PC-9 (cell line): ENCODE measurements at regions not wholly inside any gene's neighbourhood (a gene's known extent, or its start where the extent isn't known, plus 50 kb on each side); places are given as distances from the start of the nearest gene placed in this dataset.

Experiments used
- BruUV-seq: library from RNA; stranded (reverse); fragments of 400-500 nt; replicated peaks from 2 replicates; lab custom pipeline; 2021; lab: Mats Ljungman, UMichigan
- CTCF ChIA-PET: fragments of 300-600 bp; sonication (Branson Sonifier 250); formaldehyde crosslinking; loops from one replicate; lab custom pipeline; 2022; ENCODE audit warnings: antibody characterized with exemption; lab: Charles Lee
- POLR2A ChIA-PET: fragments of 300-600 bp; sonication (Branson Sonifier 250); formaldehyde crosslinking; loops from one replicate; lab custom pipeline; 2022; ENCODE audit warnings: antibody characterized with exemption; ENCODE audit not compliant: unreplicated experiment; lab: Charles Lee
- DNase-seq, 2 experiments: peaks; one replicate each; pipeline versions ENCODE4 v3.0.0 to v3.0.0-alpha.2; 2015 to 2022; ENCODE audit warnings: mixed read lengths in 1 of 2
- H2AFZ ChIP-seq: fragments of 200-600 bp; sonication (generic); 2 replicates; pipeline ENCODE4 v1.8.1; 2017; ENCODE audit warnings: antibody characterized with exemption
- H3F3A ChIP-seq: fragments of 200-600 bp; sonication (generic); 2 replicates; pipeline ENCODE4 v1.8.1; 2017; ENCODE audit warnings: antibody characterized with exemption, mild to moderate bottlenecking, low read depth; ENCODE audit not compliant: insufficient read depth
- H3K27ac ChIP-seq: fragments of 200-600 bp; sonication (generic); 2 replicates; pipeline ENCODE4 v1.6.1; 2016; ENCODE audit warnings: mixed run types
- H3K27me3 ChIP-seq: fragments of 200-600 bp; sonication (generic); 2 replicates; pipeline ENCODE4 v1.6.1; 2016; ENCODE audit warnings: low read depth, mixed run types; ENCODE audit not compliant: insufficient read depth
- H3K36me3 ChIP-seq: fragments of 200-600 bp; sonication (generic); 2 replicates; pipeline ENCODE4 v1.6.1; 2016; ENCODE audit warnings: low read depth, mixed run types
- H3K4me1 ChIP-seq: fragments of 200-600 bp; sonication (generic); replicated peaks from 2 replicates; pipeline ENCODE4 v1.6.1; 2016; ENCODE audit warnings: mixed run types; ENCODE audit not compliant: insufficient read depth
- H3K4me2 ChIP-seq: fragments of 200-600 bp; sonication (generic); 2 replicates; pipeline ENCODE4 v1.6.1; 2017; ENCODE audit warnings: mixed run types
- H3K4me3 ChIP-seq: fragments of 200-600 bp; sonication (generic); 2 replicates; pipeline ENCODE4 v1.6.1; 2016; ENCODE audit warnings: mixed run types
- H3K79me2 ChIP-seq: fragments of 200-600 bp; sonication (generic); 2 replicates; pipeline ENCODE4 v1.6.1; 2017; ENCODE audit warnings: low read depth, mixed run types
- H3K9me2 ChIP-seq: fragments of 200-600 bp; sonication (generic); 2 replicates; pipeline ENCODE4 v1.8.1; 2017; ENCODE audit warnings: mild to moderate bottlenecking; ENCODE audit not compliant: insufficient read depth
- H3K9me3 ChIP-seq: fragments of 200-600 bp; sonication (generic); 2 replicates; pipeline ENCODE4 v1.8.1; 2016; ENCODE audit warnings: low read depth; ENCODE audit not compliant: insufficient read depth
- H4K20me1 ChIP-seq: fragments of 200-600 bp; sonication (generic); 2 replicates; pipeline ENCODE4 v1.8.1; 2017; ENCODE audit not compliant: insufficient read depth
- EZH2 ChIP-seq: fragments of 200-600 bp; sonication (generic); IDR thresholded peaks from 2 replicates; pipeline ENCODE4 v1.8.0; 2017; ENCODE audit warnings: antibody characterized with exemption, low read depth
- intact Hi-C: fragments of 100-400 bp; cut with micrococcal nuclease; formaldehyde crosslinking; loops from one replicate; pipeline ENCODE4 v1.10.0; 2022; ENCODE audit not compliant: unreplicated experiment
- TF ChIP-seq, protein P1 (sequence below): fragments of 200-600 bp; sonication (generic); conservative IDR thresholded peaks from 2 replicates; pipeline ENCODE4 v1.6.1; 2017; ENCODE audit warnings: mixed run types, antibody characterized with exemption, mild to moderate bottlenecking, moderate library complexity

DNA sequence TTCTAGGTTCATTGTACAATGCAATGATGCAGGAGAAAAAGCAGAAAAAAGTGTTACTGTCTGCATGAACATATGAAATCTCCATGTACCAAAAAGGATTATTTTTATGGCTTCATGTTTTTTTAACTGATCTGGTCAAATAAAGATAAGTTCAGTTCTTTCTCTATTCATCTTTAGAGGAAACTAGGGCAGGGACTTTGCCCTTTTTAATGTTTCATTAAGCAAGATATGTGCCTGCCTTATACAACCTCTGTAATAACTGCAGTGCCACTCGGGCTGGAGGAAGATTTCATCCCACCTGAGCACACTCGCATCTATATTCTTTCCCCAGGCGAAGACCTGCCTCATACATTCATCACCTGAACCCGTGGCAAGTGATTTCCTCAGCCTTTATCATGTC is 157.9 kb upstream of the DDX18 start:
- no peaks in the 10 kb centered on the region for H3K9me2 ChIP-seq
- H4K20me1 ChIP-seq, result no peaks in the 10 kb centered on the region
- no TSS peak for BruUV-seq
- no peak overlapping the region for H3K4me2 ChIP-seq
- H3K9me3 ChIP-seq, result no peaks in the 10 kb centered on the region
- no peaks in the 10 kb centered on the region for H3K79me2 ChIP-seq
- peaks cover 33% of the 10 kb centered on the region for H3K27me3 ChIP-seq
- no peaks in the 10 kb centered on the region for H3K4me1 ChIP-seq
- H3K36me3 ChIP-seq, result no peaks in the 10 kb centered on the region
- CTCF ChIA-PET, result no interaction called here
- H3F3A ChIP-seq, result no peaks in the 10 kb centered on the region
- H3K4me3 ChIP-seq, result no peak overlapping the region
- no peak for DNase-seq
- no peak overlapping the region for H2AFZ ChIP-seq
- POLR2A ChIA-PET, result no interaction called here
- TF ChIP-seq EZH2, result no peak
- TF ChIP-seq, protein P1, sequence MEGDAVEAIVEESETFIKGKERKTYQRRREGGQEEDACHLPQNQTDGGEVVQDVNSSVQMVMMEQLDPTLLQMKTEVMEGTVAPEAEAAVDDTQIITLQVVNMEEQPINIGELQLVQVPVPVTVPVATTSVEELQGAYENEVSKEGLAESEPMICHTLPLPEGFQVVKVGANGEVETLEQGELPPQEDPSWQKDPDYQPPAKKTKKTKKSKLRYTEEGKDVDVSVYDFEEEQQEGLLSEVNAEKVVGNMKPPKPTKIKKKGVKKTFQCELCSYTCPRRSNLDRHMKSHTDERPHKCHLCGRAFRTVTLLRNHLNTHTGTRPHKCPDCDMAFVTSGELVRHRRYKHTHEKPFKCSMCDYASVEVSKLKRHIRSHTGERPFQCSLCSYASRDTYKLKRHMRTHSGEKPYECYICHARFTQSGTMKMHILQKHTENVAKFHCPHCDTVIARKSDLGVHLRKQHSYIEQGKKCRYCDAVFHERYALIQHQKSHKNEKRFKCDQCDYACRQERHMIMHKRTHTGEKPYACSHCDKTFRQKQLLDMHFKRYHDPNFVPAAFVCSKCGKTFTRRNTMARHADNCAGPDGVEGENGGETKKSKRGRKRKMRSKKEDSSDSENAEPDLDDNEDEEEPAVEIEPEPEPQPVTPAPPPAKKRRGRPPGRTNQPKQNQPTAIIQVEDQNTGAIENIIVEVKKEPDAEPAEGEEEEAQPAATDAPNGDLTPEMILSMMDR, result no peak
- H3K27ac ChIP-seq, result no peak overlapping the region
- intact Hi-C loops, result no loop called here

DNA sequence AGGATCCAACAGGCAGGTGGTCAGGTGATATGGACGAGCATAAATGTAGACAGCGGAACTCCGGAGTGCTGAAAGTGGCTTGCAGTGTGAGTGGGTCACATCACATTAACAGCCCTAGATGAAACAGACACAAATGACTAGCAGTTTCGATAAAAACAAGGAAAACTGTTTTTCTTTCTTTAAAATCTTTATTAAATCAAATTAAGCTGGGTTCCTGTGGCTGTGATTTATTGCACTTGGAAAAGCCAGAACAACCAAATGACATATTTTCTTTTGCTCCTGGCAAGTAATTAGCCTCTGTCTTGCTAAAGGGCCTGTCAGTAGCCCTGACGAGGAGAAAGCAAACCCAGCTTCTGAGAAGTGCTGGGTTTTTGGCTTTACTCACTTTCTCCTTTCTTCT is 152.9 kb upstream of the DDX18 start:
- BruUV-seq, result no TSS peak
- no peak for DNase-seq
- H4K20me1 ChIP-seq, result no peaks in the 10 kb centered on the region
- H3K4me1 ChIP-seq, result no peaks in the 10 kb centered on the region
- H3K4me3 ChIP-seq, result no peak overlapping the region
- H3K27me3 ChIP-seq, result peaks cover 62% of the 10 kb centered on the region
- no peaks in the 10 kb centered on the region for H3K36me3 ChIP-seq
- ChIA-PET POLR2A (no interaction called here), CTCF (no interaction called here)
- H3K9me2 ChIP-seq, result no peaks in the 10 kb centered on the region
- TF ChIP-seq, protein P1, result no peak
- TF ChIP-seq EZH2, result no peak
- H3K79me2 ChIP-seq, result no peaks in the 10 kb centered on the region
- no peak overlapping the region for H2AFZ ChIP-seq
- intact Hi-C loops, result no loop called here
- H3K4me2 ChIP-seq, result no peak overlapping the region
- no peak overlapping the region for H3K27ac ChIP-seq
- no peaks in the 10 kb centered on the region for H3F3A ChIP-seq
- H3K9me3 ChIP-seq, result no peaks in the 10 kb centered on the region

DNA sequence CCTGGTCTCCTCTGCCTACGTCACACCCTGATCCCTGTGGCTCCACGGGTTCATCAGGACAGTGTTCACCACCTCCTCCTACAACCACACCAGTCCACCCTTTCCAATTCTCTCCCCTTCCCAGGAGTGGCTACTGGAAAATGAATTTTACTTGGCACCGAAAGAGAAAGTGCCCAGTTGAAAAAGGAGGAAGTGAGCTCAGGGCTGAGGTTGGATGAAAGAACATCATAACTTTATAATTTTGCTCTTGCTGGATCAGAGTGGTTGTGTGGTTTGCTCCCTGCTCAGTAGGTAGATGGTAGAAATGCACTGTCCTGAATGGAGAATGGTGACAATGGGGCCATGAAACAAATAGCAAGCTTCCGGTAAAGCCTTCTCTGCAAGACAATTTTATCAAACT is 140.3 kb upstream of the DDX18 start:
- Histone ChIP-seq H3K27me3 (peaks cover 46% of the 10 kb centered on the region), H3K4me3 (no peak overlapping the region), H2AFZ (no peak overlapping the region), H3K79me2 (no peaks in the 10 kb centered on the region), H3K27ac (no peak overlapping the region), H4K20me1 (no peaks in the 10 kb centered on the region), H3K36me3 (no peaks in the 10 kb centered on the region), H3K4me2 (no peak overlapping the region), H3F3A (no peaks in the 10 kb centered on the region), H3K9me2 (no peaks in the 10 kb centered on the region), H3K4me1 (no peaks in the 10 kb centered on the region), H3K9me3 (no peaks in the 10 kb centered on the region)
- ChIA-PET CTCF (no interaction called here), POLR2A (no interaction called here)
- intact Hi-C loops, result no loop called here
- DNase-seq, result no peak
- BruUV-seq, result no TSS peak
- TF ChIP-seq, protein P1, result no peak
- TF ChIP-seq EZH2, result no peak
